H9 (cell line): ENCODE measurements at regions not wholly inside any gene's neighbourhood (a gene's known extent, or its start where the extent isn't known, plus 50 kb on each side); places are given as distances from the start of the nearest gene placed in this dataset.

Experiments used
- DNase-seq: peaks from one replicate; pipeline ENCODE4 v3.0.0-alpha.2; 2017
- H2AFZ ChIP-seq: one replicate; pipeline ENCODE4 v1.6.1; 2013; ENCODE audit warnings: mild to moderate bottlenecking, low read length, control low read depth, moderate library complexity
- H2AK5ac ChIP-seq: 2 replicates; pipeline ENCODE4 v1.6.1; 2013; ENCODE audit warnings: low read length, control low read depth, mixed read lengths; ENCODE audit not compliant: insufficient read length
- H2BK120ac ChIP-seq: one replicate; pipeline ENCODE4 v1.6.1; 2013; ENCODE audit warnings: low read depth, mild to moderate bottlenecking, low read length, control low read depth, inconsistent platforms; ENCODE audit not compliant: poor library complexity, severe bottlenecking
- H2BK12ac ChIP-seq: 2 replicates; pipeline ENCODE4 v1.6.1; 2013; ENCODE audit warnings: low read length, control low read depth, mixed read lengths, low read depth; ENCODE audit not compliant: insufficient read length
- H2BK15ac ChIP-seq: 2 replicates; pipeline ENCODE4 v1.6.1; 2013; ENCODE audit warnings: low read depth, low read length, control low read depth
- H2BK20ac ChIP-seq: one replicate; pipeline ENCODE4 v1.6.1; 2013; ENCODE audit warnings: low read depth, mild to moderate bottlenecking, low read length, control low read depth, inconsistent platforms; ENCODE audit not compliant: poor library complexity, severe bottlenecking
- H2BK5ac ChIP-seq: 2 replicates; pipeline ENCODE4 v1.6.1; 2013; ENCODE audit warnings: low read length, control low read depth, mixed read lengths; ENCODE audit not compliant: insufficient read length
- H3K14ac ChIP-seq: 2 replicates; pipeline ENCODE4 v1.6.1; 2013; ENCODE audit warnings: low read length, control low read depth; ENCODE audit not compliant: insufficient read depth
- H3K18ac ChIP-seq: 2 replicates; pipeline ENCODE4 v1.6.1; 2013; ENCODE audit warnings: low read depth, mild to moderate bottlenecking, mixed read lengths, low read length, control low read depth; ENCODE audit not compliant: insufficient read length
- H3K23ac ChIP-seq: 2 replicates; pipeline ENCODE4 v1.6.1; 2013; ENCODE audit warnings: low read length, control low read depth, mixed read lengths, low read depth; ENCODE audit not compliant: insufficient read length
- H3K23me2 ChIP-seq: 2 replicates; pipeline ENCODE4 v1.6.1; 2013; ENCODE audit warnings: low read depth, mild to moderate bottlenecking, mixed read lengths, low read length, control low read depth; ENCODE audit not compliant: insufficient read length, poor library complexity, severe bottlenecking
- H3K27ac ChIP-seq: 2 replicates; pipeline ENCODE4 v1.5.1; 2013; ENCODE audit warnings: low read length, control low read depth, mixed read lengths, low read depth; ENCODE audit not compliant: insufficient read length
- H3K27me3 ChIP-seq: 2 replicates; pipeline ENCODE4 v1.6.1; 2013; ENCODE audit warnings: low read length, control low read depth, inconsistent platforms; ENCODE audit not compliant: insufficient read depth
- H3K4ac ChIP-seq: 2 replicates; pipeline ENCODE4 v1.6.1; 2013; ENCODE audit warnings: low read depth, mild to moderate bottlenecking, control low read depth, inconsistent platforms, low read length, moderate library complexity
- H3K4me1 ChIP-seq: 2 replicates; pipeline ENCODE4 v1.6.1; 2013; ENCODE audit warnings: low read length, control low read depth, inconsistent platforms; ENCODE audit not compliant: insufficient read depth
- H3K4me2 ChIP-seq: 2 replicates; pipeline ENCODE4 v1.6.1; 2013; ENCODE audit warnings: low read length, control low read depth, mixed read lengths; ENCODE audit not compliant: insufficient read length, insufficient read depth
- H3K56ac ChIP-seq: 2 replicates; pipeline ENCODE4 v1.6.1; 2013; ENCODE audit warnings: low read depth, mild to moderate bottlenecking, mixed read lengths, low read length, control low read depth; ENCODE audit not compliant: insufficient read length
- H3K79me1 ChIP-seq: 2 replicates; pipeline ENCODE4 v1.6.1; 2013; ENCODE audit warnings: low read depth, mild to moderate bottlenecking, moderate library complexity, low read length, control low read depth, inconsistent platforms; ENCODE audit not compliant: insufficient read depth, poor library complexity, severe bottlenecking
- H3K79me2 ChIP-seq: 2 replicates; pipeline ENCODE4 v1.6.1; 2013; ENCODE audit warnings: low read length, control low read depth, inconsistent platforms; ENCODE audit not compliant: insufficient read depth
- H3K9ac ChIP-seq: 2 replicates; pipeline ENCODE4 v1.6.1; 2013; ENCODE audit warnings: low read length, control low read depth, mixed read lengths; ENCODE audit not compliant: insufficient read length; ENCODE audit errors: extremely low read depth
- H3K9me3 ChIP-seq: one replicate; pipeline ENCODE4 v1.6.1; 2013; ENCODE audit warnings: low read depth, low read length, inconsistent platforms; ENCODE audit not compliant: control insufficient read depth
- H3T11ph ChIP-seq: one replicate; pipeline ENCODE4 v1.6.1; 2013; ENCODE audit warnings: mild to moderate bottlenecking, low read length, control low read depth, inconsistent platforms
- H4K20me1 ChIP-seq: one replicate; pipeline ENCODE4 v1.6.1; 2013; ENCODE audit not compliant: control insufficient read depth, insufficient read length, insufficient read depth
- H4K5ac ChIP-seq: 2 replicates; pipeline ENCODE4 v1.6.1; 2013; ENCODE audit warnings: low read depth, mild to moderate bottlenecking, mixed read lengths, low read length, control low read depth; ENCODE audit not compliant: insufficient read length
- H4K8ac ChIP-seq: replicated peaks from 2 replicates; pipeline ENCODE4 v1.6.1; 2013; ENCODE audit warnings: low read length, control low read depth, mixed read lengths, low read depth; ENCODE audit not compliant: insufficient read length
- H4K91ac ChIP-seq: 2 replicates; pipeline ENCODE4 v1.6.1; 2013; ENCODE audit warnings: low read depth, mild to moderate bottlenecking, moderate library complexity, mixed read lengths, low read length, control low read depth; ENCODE audit not compliant: insufficient read length
- H3K27ac Mint-ChIP-seq, 3 experiments: 2 replicates in 2 of 3; 3 replicates in 1 of 3; pipeline ENCODE4 v1.8.0; 2020 to 2021; ENCODE audit warnings: mixed read lengths in 3 of 3, mild to moderate bottlenecking in 1 of 3, moderate library complexity in 1 of 3
- H3K27me3 Mint-ChIP-seq: 2 replicates; pipeline ENCODE4 v1.8.0; 2021; ENCODE audit warnings: low read depth, mild to moderate bottlenecking, moderate library complexity, mixed read lengths
- H3K36me3 Mint-ChIP-seq, 3 experiments: 2 replicates in 2 of 3; 3 replicates in 1 of 3; pipeline ENCODE4 v1.8.0; 2020 to 2021; ENCODE audit warnings: low read depth in 3 of 3, mixed read lengths in 3 of 3; ENCODE audit not compliant: insufficient read depth in 1 of 3
- H3K4me1 Mint-ChIP-seq, 2 experiments: 2 replicates each; pipeline ENCODE4 v1.8.0; 2020; ENCODE audit warnings: mixed read lengths in 2 of 2
- H3K4me3 Mint-ChIP-seq, 2 experiments: 2 replicates in 1 of 2; 3 replicates in 1 of 2; pipeline ENCODE4 v1.8.0; 2020 to 2021; ENCODE audit warnings: mild to moderate bottlenecking in 2 of 2, mixed read lengths in 2 of 2, moderate library complexity in 1 of 2
- H3K9me3 Mint-ChIP-seq, 2 experiments: 2 replicates in 1 of 2; 3 replicates in 1 of 2; pipeline ENCODE4 v1.8.0; 2020; ENCODE audit warnings: mild to moderate bottlenecking in 2 of 2, mixed read lengths in 2 of 2, moderate library complexity in 1 of 2
- CTCF ChIP-seq: fragments of 200-600 bp; sonication (generic); conservative IDR thresholded peaks from 3 replicates; pipeline ENCODE4 v1.8.0; 2021; ENCODE audit warnings: antibody characterized with exemption, mild to moderate bottlenecking
- WGBS: extraction: QIAGEN DNeasy Blood & Tissue Kit; methylation state at CpG from one replicate; pipeline ENCODE4 v1.1.7; 2013; ENCODE audit warnings: missing lambda C conversion rate, low lambda C conversion rate, mixed read lengths; ENCODE audit not compliant: insufficient read length; ENCODE audit errors: extremely low coverage; 5-methylcytosine and 5-hydroxymethylcytosine counted together

- Histone ChIP-seq H4K20me1 (no peaks in the 10 kb centered on the region), H3K4me2 (no peak overlapping the region), H3K79me1 (no peaks in the 10 kb centered on the region), H3K4me1 (no peaks in the 10 kb centered on the region), H3K4ac (no peak overlapping the region), H3K56ac (no peak overlapping the region), H2BK120ac (no peak overlapping the region), H2BK12ac (no peak overlapping the region), H2BK15ac (no peak overlapping the region), H3K27me3 (no peaks in the 10 kb centered on the region), H2AFZ (no peak overlapping the region), H2BK20ac (no peak overlapping the region), H4K5ac (no peak overlapping the region), H3K9me3 (no peaks in the 10 kb centered on the region), H3K79me2 (no peaks in the 10 kb centered on the region), H4K91ac (no peak overlapping the region), H3T11ph (no peak overlapping the region), H2BK5ac (no peak overlapping the region), H3K18ac (no peak overlapping the region), H3K9ac (no peak overlapping the region), H4K8ac (no peak overlapping the region), H3K14ac (no peak overlapping the region), H3K23me2 (no peaks in the 10 kb centered on the region), H2AK5ac (no peak overlapping the region), H3K23ac (no peak overlapping the region), H3K27ac (no peak overlapping the region)
- Mint-ChIP-seq H3K36me3 (peaks cover 13 to 18% (median 14%) of the 10 kb centered on the region in 3 experiments), H3K27me3 (no peaks in the 10 kb centered on the region), H3K9me3 (peaks cover 18% of the 10 kb centered on the region in 2 experiments), H3K4me3 (no peak overlapping the region), H3K27ac (no peak overlapping the region), H3K4me1 (no peaks in the 10 kb centered on the region)
- no CpG with 5 or more reads among the region's 2 CpGs for WGBS
- TF ChIP-seq CTCF: no peak
- DNase-seq: no peak
Measured at GRCh38 chr21:16468184-16468583, 738.4 kb downstream of the USP25 start.
